ENCODE measurements at regions not wholly inside any gene's neighbourhood (a gene's known extent, or its start where the extent isn't known, plus 50 kb on each side); places are given as distances from the start of the nearest gene placed in this dataset.
A peak's percentile ranks its signal among the peaks of the same experiment; 100 is the strongest.

DNA sequence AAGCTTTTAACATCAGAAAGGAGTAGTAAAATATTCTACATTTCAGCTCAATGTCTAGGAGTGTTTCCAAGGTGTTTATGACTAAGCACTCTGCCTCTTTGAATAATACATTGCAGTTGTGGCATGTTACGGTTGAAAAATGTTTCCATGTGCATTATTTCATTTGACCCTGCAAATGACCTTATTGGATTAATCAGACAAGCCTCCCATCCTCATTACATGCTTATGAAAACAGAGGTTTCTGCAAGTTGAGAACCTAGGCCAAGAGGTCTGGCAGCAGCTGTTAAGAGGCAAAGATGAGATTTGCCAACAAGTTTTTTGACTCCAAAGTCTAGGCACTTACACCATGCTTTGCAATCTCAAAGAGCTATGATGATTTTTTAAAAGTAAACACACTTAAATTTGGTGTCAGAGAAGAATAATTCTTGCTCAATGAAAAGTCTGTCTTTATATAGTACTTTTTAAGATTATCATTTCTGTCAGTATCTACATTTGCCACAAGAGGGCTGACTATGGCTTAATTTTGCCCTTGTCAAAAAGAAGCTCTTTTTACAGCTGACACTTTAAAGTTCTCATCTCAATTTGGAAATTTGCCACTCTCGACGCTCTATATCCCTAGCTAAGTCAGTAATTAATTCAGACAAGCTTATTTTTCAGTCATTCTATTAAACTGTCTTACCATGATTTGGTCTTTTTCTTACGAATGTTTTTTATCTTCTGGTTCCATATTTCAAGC lies 260.6 kb downstream of the PAX3 start:
- Histone ChIP-seq H3K27me3 (no peaks in the 10 kb centered on the region), H3K4me3 (no peak overlapping the region), H3K9me3 (no peaks in the 10 kb centered on the region), H3K36me3 (replicated peaks in 1 of 2; ENCODE audit: insufficient read depth in 1 of 2, low read depth in 2 of 2) (no peaks in the 10 kb centered on the region), H3K27ac (no peak overlapping the region), H3K4me1 (no peaks in the 10 kb centered on the region)
- TF ChIP-seq, protein P1, sequence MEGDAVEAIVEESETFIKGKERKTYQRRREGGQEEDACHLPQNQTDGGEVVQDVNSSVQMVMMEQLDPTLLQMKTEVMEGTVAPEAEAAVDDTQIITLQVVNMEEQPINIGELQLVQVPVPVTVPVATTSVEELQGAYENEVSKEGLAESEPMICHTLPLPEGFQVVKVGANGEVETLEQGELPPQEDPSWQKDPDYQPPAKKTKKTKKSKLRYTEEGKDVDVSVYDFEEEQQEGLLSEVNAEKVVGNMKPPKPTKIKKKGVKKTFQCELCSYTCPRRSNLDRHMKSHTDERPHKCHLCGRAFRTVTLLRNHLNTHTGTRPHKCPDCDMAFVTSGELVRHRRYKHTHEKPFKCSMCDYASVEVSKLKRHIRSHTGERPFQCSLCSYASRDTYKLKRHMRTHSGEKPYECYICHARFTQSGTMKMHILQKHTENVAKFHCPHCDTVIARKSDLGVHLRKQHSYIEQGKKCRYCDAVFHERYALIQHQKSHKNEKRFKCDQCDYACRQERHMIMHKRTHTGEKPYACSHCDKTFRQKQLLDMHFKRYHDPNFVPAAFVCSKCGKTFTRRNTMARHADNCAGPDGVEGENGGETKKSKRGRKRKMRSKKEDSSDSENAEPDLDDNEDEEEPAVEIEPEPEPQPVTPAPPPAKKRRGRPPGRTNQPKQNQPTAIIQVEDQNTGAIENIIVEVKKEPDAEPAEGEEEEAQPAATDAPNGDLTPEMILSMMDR (IDR thresholded peaks at IDR 0.05) = peak in 3 of 7 experiments; percentile 11 to 18 (median 17)
- no peak for TF ChIP-seq POLR2A (IDR thresholded peaks at IDR 0.05)
- DNase-seq = no peak
- WGBS, 2 donors = 50% methylated on average over 4 of the region's 4 CpGs
- no peak for ATAC-seq
- intact Hi-C loops (cut with DNase I) = no loop called here

DNA sequence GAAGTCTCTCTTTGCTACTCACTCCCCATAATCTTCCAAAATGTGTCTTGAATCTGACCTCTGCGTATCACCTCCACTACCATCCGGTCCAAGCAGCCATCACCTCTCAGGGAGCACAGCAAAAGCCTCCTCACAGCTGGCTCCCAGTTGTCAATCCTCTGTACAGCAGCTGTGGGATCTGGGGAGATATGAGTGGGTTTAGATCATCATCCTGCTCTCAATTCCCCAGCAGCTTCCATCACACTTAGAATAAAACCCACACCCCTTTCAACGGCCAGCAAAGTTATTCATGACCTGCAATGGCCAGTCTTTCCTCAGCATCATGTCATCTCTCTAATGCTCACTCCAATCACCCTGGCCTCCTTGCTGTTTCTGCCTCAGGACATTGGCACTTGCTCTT lies 261.6 kb downstream of the PAX3 start:
- Histone ChIP-seq H3K36me3 (replicated peaks in 1 of 2; ENCODE audit: insufficient read depth in 1 of 2, low read depth in 2 of 2) (no peaks in the 10 kb centered on the region), H3K4me3 (no peak overlapping the region), H3K27ac (no peak overlapping the region), H3K4me1 (no peaks in the 10 kb centered on the region), H3K9me3 (no peaks in the 10 kb centered on the region), H3K27me3 (no peaks in the 10 kb centered on the region)
- TF ChIP-seq, protein P1 (IDR thresholded peaks at IDR 0.05) = no peak
- no peak for TF ChIP-seq POLR2A (IDR thresholded peaks at IDR 0.05)
- intact Hi-C loops (cut with DNase I) = no loop called here
- DNase-seq = no peak
- no peak for ATAC-seq
- WGBS, 2 donors = 60 to 65% methylated on average over 3 of the region's 3 CpGs

GRCh38 chr2:222034058-222034457 lies 264.7 kb downstream of the PAX3 start:
- no peak for ATAC-seq
- no peaks in the 10 kb centered on the region for H3K9me3 ChIP-seq
- intact Hi-C loops (cut with DNase I) = no loop called here
- no peaks in the 10 kb centered on the region for H3K4me1 ChIP-seq
- 79 to 87% methylated on average over 3 of the region's 3 CpGs for WGBS, 2 donors
- H3K27me3 ChIP-seq = no peaks in the 10 kb centered on the region
- H3K27ac ChIP-seq = no peak overlapping the region
- no peak overlapping the region for H3K4me3 ChIP-seq
- DNase-seq = no peak
- TF ChIP-seq POLR2A (IDR thresholded peaks at IDR 0.05) = no peak
- TF ChIP-seq, protein P1 (IDR thresholded peaks at IDR 0.05) = no peak
- H3K36me3 ChIP-seq (replicated peaks in 1 of 2; ENCODE audit: insufficient read depth in 1 of 2, low read depth in 2 of 2) = no peaks in the 10 kb centered on the region

DNA sequence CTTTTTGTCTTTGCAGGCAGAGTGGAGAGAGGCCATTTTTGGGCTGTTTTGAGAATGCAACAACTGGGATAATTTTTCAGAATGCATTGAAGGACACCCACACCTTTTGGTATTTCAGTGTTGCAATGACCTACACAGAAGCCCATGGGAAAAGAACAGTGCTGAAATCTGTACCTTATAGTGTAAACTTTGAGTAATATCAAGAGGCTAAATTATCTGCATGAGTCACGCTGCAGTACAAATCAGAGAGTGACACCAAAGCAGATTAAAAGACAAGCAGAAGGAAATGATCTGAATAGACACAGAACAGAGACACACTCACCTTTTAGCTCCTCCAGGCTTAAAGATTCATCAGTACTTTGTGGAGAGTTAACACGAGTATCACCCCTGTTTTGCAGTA lies 265.3 kb downstream of the PAX3 start:
- H3K27me3 ChIP-seq = no peaks in the 10 kb centered on the region
- ATAC-seq = no peak
- DNase-seq = no peak
- no peaks in the 10 kb centered on the region for H3K4me1 ChIP-seq
- WGBS, 2 donors = 51 to 60% methylated on average over 2 of the region's 2 CpGs
- intact Hi-C loops (cut with DNase I) = no loop called here
- TF ChIP-seq POLR2A (IDR thresholded peaks at IDR 0.05) = no peak
- TF ChIP-seq, protein P1 (IDR thresholded peaks at IDR 0.05) = no peak
- H3K36me3 ChIP-seq (replicated peaks in 1 of 2; ENCODE audit: insufficient read depth in 1 of 2, low read depth in 2 of 2) = no peaks in the 10 kb centered on the region
- H3K4me3 ChIP-seq = no peak overlapping the region
- H3K27ac ChIP-seq = no peak overlapping the region
- no peaks in the 10 kb centered on the region for H3K9me3 ChIP-seq

DNA sequence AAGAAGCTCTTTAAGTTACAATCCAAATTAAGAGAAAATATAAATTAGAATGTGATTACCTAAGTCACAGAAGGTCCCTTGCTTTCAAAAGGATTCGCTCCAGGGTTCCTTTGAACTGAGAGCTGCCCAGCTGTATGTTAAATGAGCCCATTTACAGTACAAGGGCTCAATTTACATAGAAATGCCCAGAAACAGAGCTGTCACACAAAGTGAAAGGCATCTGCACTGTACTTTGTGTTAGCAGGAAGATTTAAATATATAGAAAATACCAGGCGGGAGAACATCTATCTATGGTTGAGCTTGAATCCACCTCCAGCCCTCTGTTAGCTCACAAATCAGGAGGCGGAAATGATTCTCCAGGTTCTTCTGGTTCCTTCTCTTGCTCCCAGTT lies 272.9 kb downstream of the PAX3 start:
- WGBS, 2 donors = 56 to 57% methylated on average over 3 of the region's 3 CpGs
- H3K36me3 ChIP-seq (replicated peaks in 1 of 2; ENCODE audit: insufficient read depth in 1 of 2, low read depth in 2 of 2) = no peaks in the 10 kb centered on the region
- intact Hi-C loops (cut with DNase I) = no loop called here
- H3K27ac ChIP-seq = no peak overlapping the region
- no peaks in the 10 kb centered on the region for H3K4me1 ChIP-seq
- TF ChIP-seq, protein P1 (IDR thresholded peaks at IDR 0.05) = no peak
- no peak for TF ChIP-seq POLR2A (IDR thresholded peaks at IDR 0.05)
- no peaks in the 10 kb centered on the region for H3K9me3 ChIP-seq
- ATAC-seq (no peak), DNase-seq (no peak)
- no peak overlapping the region for H3K4me3 ChIP-seq
- no peaks in the 10 kb centered on the region for H3K27me3 ChIP-seq
